Fibroblast of the aortic adventitia (primary cell): ENCODE measurements at regions not wholly inside any gene's neighbourhood (a gene's known extent, or its start where the extent isn't known, plus 50 kb on each side); places are given as distances from the start of the nearest gene placed in this dataset.

ENCODE experiments used
- DNase-seq: peaks from one replicate; pipeline ENCODE4 v3.0.0-alpha.2; 2010; ENCODE audit warnings: low read depth
- H3K4me3 ChIP-seq: 2 replicates; pipeline ENCODE4 v1.5.1; 2011; ENCODE audit warnings: low read depth, mild to moderate bottlenecking, control low read depth, low read length, moderate library complexity
- CTCF ChIP-seq: IDR thresholded peaks from 2 replicates; pipeline ENCODE4 v1.5.1; 2011; ENCODE audit warnings: mild to moderate bottlenecking, low read length, control low read depth, inconsistent platforms; ENCODE audit not compliant: insufficient read depth

GRCh38 chr9:11632691-11633090 is 1019.9 kb upstream of the PTPRD start:
- no peak overlapping the region for H3K4me3 ChIP-seq
- no peak for DNase-seq
- no peak for TF ChIP-seq CTCF

GRCh38 chr9:11646831-11647230 is 1034.0 kb upstream of the PTPRD start:
- no peak for DNase-seq
- TF ChIP-seq CTCF, result no peak
- no peak overlapping the region for H3K4me3 ChIP-seq

- no peak overlapping the region for H3K4me3 ChIP-seq
- no peak for DNase-seq
- no peak for TF ChIP-seq CTCF
These were observed 1039.3 kb upstream of the TYRP1 start for GRCh38 chr9:11653867-11654266.

- no peak overlapping the region for H3K4me3 ChIP-seq
- no peak for DNase-seq
- TF ChIP-seq CTCF, result no peak
These were observed 1029.3 kb upstream of the TYRP1 start for GRCh38 chr9:11663913-11664312.

- no peak for DNase-seq
- H3K4me3 ChIP-seq, result no peak overlapping the region
- TF ChIP-seq CTCF, result no peak
These were observed 1016.4 kb upstream of the TYRP1 start for GRCh38 chr9:11676821-11677220.

GRCh38 chr9:11686733-11687132 is 1006.5 kb upstream of the TYRP1 start:
- TF ChIP-seq CTCF, result no peak
- H3K4me3 ChIP-seq, result no peak overlapping the region
- DNase-seq, result no peak

GRCh38 chr9:11697126-11697525 is 996.1 kb upstream of the TYRP1 start:
- TF ChIP-seq CTCF, result no peak
- no peak for DNase-seq
- H3K4me3 ChIP-seq, result no peak overlapping the region
